ENCODE measurements at regions not wholly inside any gene's neighbourhood (a gene's known extent, or its start where the extent isn't known, plus 50 kb on each side); places are given as distances from the start of the nearest gene placed in this dataset.

GRCh38 chr1:204763773-204764427 is 78.4 kb upstream of the LRRN2 start:
- ChIA-PET POLR2A (ENCODE audit: partially characterized antibody) (interaction anchor here (1.0 to 1.3 kb wide), 4 partner anchors 14 to 197 kb away, joined by 3 to 5 read pairs (median 4); no protein-coding TSS in a partner anchor), CTCF (ENCODE audit: partially characterized antibody) (interaction anchor here (0.6 to 15.2 kb wide), 82 partner anchors 8 to 1913 kb away, joined by 3 to 239 read pairs (median 5); no protein-coding TSS in a partner anchor)
- Histone ChIP-seq H3K18ac (ENCODE audit: extremely low read depth, low read length) (no peak overlapping the region), H4K8ac (ENCODE audit: extremely low read depth, insufficient read depth, low read length) (no peak overlapping the region), H2AK5ac (ENCODE audit: low read depth, low read length) (no peak overlapping the region), H2BK120ac (replicated peaks; ENCODE audit: low read depth, low read length) (no peak overlapping the region), H3K9ac (replicated peaks in 1 of 4; ENCODE audit: extremely low read depth in 1 of 4, low read depth in 3 of 4, low read length in 3 of 4) (no peak overlapping the region), H2BK20ac (ENCODE audit: low read length) (0 out of 2 replicates have a peak overlapping the region, but pooled peaks have one; percentile 23), H3K79me1 (ENCODE audit: low read depth, low read length) (no peaks in the 10 kb centered on the region), H4K5ac (ENCODE audit: insufficient read length, low read depth, low read length) (no peak overlapping the region), H3K23me2 (ENCODE audit: low read depth, low read length) (no peaks in the 10 kb centered on the region), H4K20me1 (replicated peaks in 1 of 2; ENCODE audit: control insufficient read depth in 1 of 2, insufficient read depth in 2 of 2, low read length in 2 of 2) (no peaks in the 10 kb centered on the region), H3K4me1 (replicated peaks in 1 of 4; ENCODE audit: control insufficient read depth in 3 of 4, insufficient read depth in 4 of 4, low read length in 3 of 4) (peaks cover 0 to 5% (median 2%) of the 10 kb centered on the region in 4 experiments; a peak in 4 of 7 replicates), H3K79me2 (ENCODE audit: control insufficient read depth in 1 of 2, insufficient read depth in 2 of 2, low read length in 2 of 2) (no peaks in the 10 kb centered on the region), H3K27me3 (replicated peaks in 1 of 4; ENCODE audit: control insufficient read depth in 3 of 4, extremely low read depth in 1 of 4, insufficient read depth in 3 of 4, low read length in 3 of 4) (no peaks in the 10 kb centered on the region), H3K23ac (ENCODE audit: insufficient read length) (no peak overlapping the region), H3K14ac (ENCODE audit: insufficient read length) (no peak overlapping the region), H4K91ac (replicated peaks; ENCODE audit: insufficient read length, low read length) (peak overlapping the region; percentile 20), H2BK12ac (ENCODE audit: low read depth, low read length) (no peak overlapping the region), H2AFZ (ENCODE audit: low read length) (no peak overlapping the region), H3K4ac (replicated peaks; ENCODE audit: insufficient read length, low read depth, low read length) (no peak overlapping the region), H3K56ac (replicated peaks; ENCODE audit: insufficient read length, low read depth, low read length) (no peak overlapping the region), H3K4me3 (ENCODE audit: extremely low read depth in 1 of 4, insufficient read depth in 2 of 4, low read depth in 3 of 4, low read length in 4 of 4) (no peak overlapping the region), H3K36me3 (ENCODE audit: control insufficient read depth in 2 of 4, insufficient read depth in 4 of 4, low read length in 3 of 4) (no peaks in the 10 kb centered on the region), H2BK5ac (ENCODE audit: low read depth, low read length) (no peak overlapping the region), H3K27ac (ENCODE audit: low read depth, low read length) (no peak overlapping the region), H3K4me2 (ENCODE audit: insufficient read depth in 1 of 2, low read depth in 2 of 2, low read length in 2 of 2) (peak overlapping the region; percentile 1 to 51; a peak in 3 of 4 replicates), H3K9me3 (ENCODE audit: insufficient read depth in 2 of 2, low read depth in 1 of 2, low read length in 1 of 2) (no peaks in the 10 kb centered on the region), H2BK15ac (ENCODE audit: low read length) (no peak overlapping the region)
- DNase-seq (ENCODE audit: low read depth in 1 of 2, low spot score in 2 of 2) (peak; percentile 77 to 89), FAIRE-seq (no peak)
- WGBS, 2 experiments (ENCODE audit: extremely low coverage in 1 of 2, insufficient coverage in 1 of 2, insufficient read length in 1 of 2, insufficient replicate concordance in 2 of 2, low coverage in 1 of 2, low lambda C conversion rate in 2 of 2, missing lambda C conversion rate in 1 of 2), result 24% methylated on average over 18 of the region's 18 CpGs; no CpG with 5 or more reads in 1 of the 2 experiments
- TF ChIP-seq CEBPB (IDR thresholded peaks at IDR 0.05; ENCODE audit: low read depth, low read length) (0 out of 2 replicates have a peak, but pooled peaks have one; percentile 20), KDM1A (IDR thresholded peaks at IDR 0.05; ENCODE audit: borderline replicate concordance, low read length) (no peak), KDM5A (IDR thresholded peaks at IDR 0.05; ENCODE audit: low read length) (no peak), TBP (IDR thresholded peaks at IDR 0.05; ENCODE audit: low read depth, low read length) (no peak), BCL11A (IDR thresholded peaks at IDR 0.05; ENCODE audit: low read depth in 2 of 2, low read length in 2 of 2) (no peak), TAF1 (IDR thresholded peaks at IDR 0.05; ENCODE audit: low read depth, low read length) (no peak), JUN (IDR thresholded peaks at IDR 0.05; ENCODE audit: low read depth, low read length) (no peak), POU5F1 (IDR thresholded peaks at IDR 0.05; ENCODE audit: low read depth, low read length) (no peak), CBX5 (IDR thresholded peaks at IDR 0.05; ENCODE audit: low read depth, low read length) (no peak), PHF8 (conservative IDR thresholded peaks at IDR 0.05; ENCODE audit: low read depth, low read length) (no peak), CTBP2 (IDR thresholded peaks at IDR 0.05; ENCODE audit: borderline replicate concordance, insufficient read depth, insufficient read length, low read length) (no peak), TCF12 (IDR thresholded peaks at IDR 0.05; ENCODE audit: low read depth, low read length) (0 out of 2 replicates have a peak, but pooled peaks have one; percentile 36), SUZ12 (IDR thresholded peaks at IDR 0.05; ENCODE audit: low read length) (no peak), RFX5 (IDR thresholded peaks at IDR 0.05; ENCODE audit: borderline replicate concordance, low read depth, low read length) (no peak)
